Mesothelial cell of epicardium (in vitro differentiated cells): ENCODE measurements at regions not wholly inside any gene's neighbourhood (a gene's known extent, or its start where the extent isn't known, plus 50 kb on each side); places are given as distances from the start of the nearest gene placed in this dataset.

ENCODE experiments used
- DNase-seq, 2 experiments: peaks; one replicate each; pipeline ENCODE4 v3.0.0; 2021; ENCODE audit warnings: low spot score in 2 of 2; ENCODE audit not compliant: unreplicated experiment in 2 of 2
- H3K27ac Mint-ChIP-seq: 2 replicates; pipeline ENCODE4 v1.8.0; 2021; ENCODE audit warnings: mixed read lengths
- H3K27me3 Mint-ChIP-seq: 2 replicates; pipeline ENCODE4 v1.8.0; 2021; ENCODE audit warnings: low read depth, mixed read lengths
- H3K36me3 Mint-ChIP-seq: 2 replicates; pipeline ENCODE4 v1.8.0; 2021; ENCODE audit warnings: mixed read lengths
- H3K4me1 Mint-ChIP-seq: 2 replicates; pipeline ENCODE4 v1.8.0; 2021; ENCODE audit warnings: mixed read lengths
- H3K4me3 Mint-ChIP-seq: 2 replicates; pipeline ENCODE4 v1.8.0; 2021; ENCODE audit warnings: mild to moderate bottlenecking, moderate library complexity, mixed read lengths
- H3K9me3 Mint-ChIP-seq: 2 replicates; pipeline ENCODE4 v1.8.0; 2021; ENCODE audit warnings: mixed read lengths
- CTCF ChIP-seq: fragments of 200-600 bp; sonication (generic); IDR thresholded peaks from one replicate; pipeline ENCODE4 v1.5.0; 2021; ENCODE audit warnings: antibody characterized with exemption; ENCODE audit not compliant: unreplicated experiment

GRCh38 chr13:61187471-61187870, 228.2 kb downstream of the PCDH20 start:
- no peak overlapping the region for H3K4me3 Mint-ChIP-seq
- TF ChIP-seq CTCF = no peak

GRCh38 chr13:61183670-61184069, 232.0 kb downstream of the PCDH20 start:
- peaks cover 19% of the 10 kb centered on the region for H3K4me1 Mint-ChIP-seq
- H3K36me3 Mint-ChIP-seq = no peaks in the 10 kb centered on the region
- no peak overlapping the region for H3K27ac Mint-ChIP-seq
- peaks cover 5% of the 10 kb centered on the region for H3K9me3 Mint-ChIP-seq
- DNase-seq = no peak
- TF ChIP-seq CTCF = no peak
- no peak overlapping the region for H3K4me3 Mint-ChIP-seq
- peaks cover 2% of the 10 kb centered on the region for H3K27me3 Mint-ChIP-seq

More at GRCh38 chr13:61187471-61187870, 228.2 kb downstream of the PCDH20 start:
- Mint-ChIP-seq H3K9me3 (peaks cover 5% of the 10 kb centered on the region), H3K27me3 (peaks cover 2% of the 10 kb centered on the region), H3K27ac (no peak overlapping the region), H3K36me3 (no peaks in the 10 kb centered on the region), H3K4me1 (peaks cover 12% of the 10 kb centered on the region)
- DNase-seq = no peak

- TF ChIP-seq CTCF = no peak
- Mint-ChIP-seq H3K9me3 (peaks cover 5% of the 10 kb centered on the region), H3K27me3 (peaks cover 2% of the 10 kb centered on the region), H3K4me1 (peaks cover 15% of the 10 kb centered on the region), H3K27ac (no peak overlapping the region), H3K4me3 (no peak overlapping the region), H3K36me3 (no peaks in the 10 kb centered on the region)
- no peak for DNase-seq
These were observed 235.4 kb downstream of the PCDH20 start for GRCh38 chr13:61180234-61180633.

GRCh38 chr13:61179741-61180140, 235.9 kb downstream of the PCDH20 start:
- peaks cover 10% of the 10 kb centered on the region for H3K9me3 Mint-ChIP-seq
- H3K27me3 Mint-ChIP-seq = no peaks in the 10 kb centered on the region
- H3K27ac Mint-ChIP-seq = peak overlapping the region; percentile 0

GRCh38 chr13:61170856-61171255, 244.8 kb downstream of the PCDH20 start:
- H3K4me3 Mint-ChIP-seq = no peak overlapping the region
- DNase-seq = no peak
- no peaks in the 10 kb centered on the region for H3K27me3 Mint-ChIP-seq
- H3K4me1 Mint-ChIP-seq = peaks cover 2% of the 10 kb centered on the region
- H3K36me3 Mint-ChIP-seq = no peaks in the 10 kb centered on the region
- H3K9me3 Mint-ChIP-seq = peaks cover 20% of the 10 kb centered on the region
- no peak overlapping the region for H3K27ac Mint-ChIP-seq
- no peak for TF ChIP-seq CTCF

More at GRCh38 chr13:61179741-61180140, 235.9 kb downstream of the PCDH20 start:
- Mint-ChIP-seq H3K4me1 (peaks cover 15% of the 10 kb centered on the region), H3K4me3 (no peak overlapping the region), H3K36me3 (no peaks in the 10 kb centered on the region)
- no peak for TF ChIP-seq CTCF
- no peak for DNase-seq

GRCh38 chr13:61162636-61163035, 253.0 kb downstream of the PCDH20 start:
- Mint-ChIP-seq H3K27me3 (no peaks in the 10 kb centered on the region), H3K4me1 (no peaks in the 10 kb centered on the region), H3K27ac (no peak overlapping the region), H3K36me3 (no peaks in the 10 kb centered on the region), H3K4me3 (no peak overlapping the region), H3K9me3 (no peaks in the 10 kb centered on the region)
- no peak for TF ChIP-seq CTCF
- no peak for DNase-seq
